Stimulated activated CD8-positive, alpha-beta memory T cell treated with anti-CD3 and anti-CD28 coated beads, Interleukin-7, amount 100 ng/mL, for 1 hour (primary cell): ENCODE measurements at regions not wholly inside any gene's neighbourhood (a gene's known extent, or its start where the extent isn't known, plus 50 kb on each side); places are given as distances from the start of the nearest gene placed in this dataset.

Experiments
- DNase-seq, 2 donors: peaks; one replicate each; pipeline ENCODE4 v3.0.0-alpha.2; 2020; ENCODE audit warnings: low read depth in 2 of 2

DNA sequence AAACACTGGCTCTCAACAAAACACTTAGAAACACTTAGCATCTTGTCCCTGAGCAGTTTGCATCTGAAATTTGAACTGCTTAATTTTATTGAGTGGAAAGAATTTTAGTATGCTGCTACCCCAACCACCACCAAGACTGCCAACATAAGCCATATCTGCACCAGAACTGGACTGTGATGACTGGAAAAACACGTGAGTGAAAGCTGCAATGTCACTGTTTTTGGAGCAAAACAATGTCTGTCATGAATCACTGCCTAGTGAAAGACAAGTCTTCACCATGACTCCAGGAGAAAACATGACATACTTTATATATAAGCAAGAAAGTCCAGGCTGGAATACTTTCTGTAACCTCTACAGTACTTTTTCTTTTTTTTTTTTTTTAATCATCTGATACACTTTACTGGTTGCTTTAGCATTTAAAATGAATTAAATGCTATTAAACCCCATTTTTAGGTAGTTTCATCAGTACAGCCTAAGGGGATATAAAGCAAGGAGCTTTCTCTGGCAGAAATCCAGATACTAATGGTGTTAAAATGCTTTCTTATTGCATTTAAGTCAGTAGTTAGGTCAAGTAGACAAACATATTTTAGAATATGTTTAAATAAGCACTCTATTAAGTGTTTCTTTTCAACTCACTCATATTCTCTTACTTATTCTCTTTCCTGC, 2129.4 kb upstream of the PIK3C3 start:
- no peak for DNase-seq

- DNase-seq, result no peak
Measured at GRCh38 chr18:39806525-39806924, 2148.5 kb upstream of the PIK3C3 start.

DNA sequence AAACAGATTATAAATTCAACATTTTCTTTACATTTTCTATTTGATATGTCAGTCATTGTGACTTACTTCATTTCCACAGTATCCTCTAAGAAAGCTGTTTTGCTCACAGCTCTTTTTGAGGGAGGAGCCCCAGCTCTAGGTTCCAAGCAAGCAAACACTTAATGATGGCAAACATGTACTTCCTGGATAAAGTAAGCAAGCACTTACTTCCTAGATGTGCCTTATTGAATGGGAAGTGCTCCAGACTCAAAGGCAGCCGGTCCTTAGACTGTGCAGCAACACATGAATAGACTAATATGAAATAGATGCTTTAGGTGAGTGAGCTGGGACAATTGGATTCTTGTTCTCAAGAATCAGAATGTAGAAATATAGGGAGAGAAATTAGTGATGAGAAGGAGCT, 2149.8 kb upstream of the PIK3C3 start:
- DNase-seq, result no peak

- no peak for DNase-seq
Measured at GRCh38 chr18:39802648-39803229, 2152.3 kb upstream of the PIK3C3 start.

DNA sequence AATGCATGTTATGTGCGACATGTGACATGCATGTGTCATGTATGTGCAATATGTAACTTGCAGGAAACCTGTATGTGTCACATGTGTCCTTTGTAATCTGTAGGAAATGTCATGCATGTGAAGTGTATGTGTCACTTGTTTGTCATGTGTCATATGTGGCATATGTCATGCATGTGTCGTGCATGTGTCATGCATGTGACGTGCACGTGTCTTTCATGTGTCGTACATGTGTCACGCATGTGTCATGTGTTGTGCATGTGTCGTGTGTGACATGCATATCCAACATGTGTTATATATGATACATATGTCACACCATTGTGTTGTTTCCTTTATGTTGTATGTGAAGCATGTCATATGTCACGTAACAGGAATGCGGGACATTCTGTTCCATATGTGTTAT, 2153.2 kb upstream of the PIK3C3 start:
- no peak for DNase-seq

- DNase-seq, result no peak
Measured at GRCh38 chr18:39801010-39801409, 2154.0 kb upstream of the PIK3C3 start.

- DNase-seq, result no peak
Measured at GRCh38 chr18:39799006-39799405, 2156.0 kb upstream of the PIK3C3 start.

- no peak for DNase-seq
Measured at GRCh38 chr18:39796393-39796792, 2158.6 kb upstream of the PIK3C3 start.

- DNase-seq, result no peak
Measured at GRCh38 chr18:39795350-39795749, 2159.7 kb upstream of the PIK3C3 start.

DNA sequence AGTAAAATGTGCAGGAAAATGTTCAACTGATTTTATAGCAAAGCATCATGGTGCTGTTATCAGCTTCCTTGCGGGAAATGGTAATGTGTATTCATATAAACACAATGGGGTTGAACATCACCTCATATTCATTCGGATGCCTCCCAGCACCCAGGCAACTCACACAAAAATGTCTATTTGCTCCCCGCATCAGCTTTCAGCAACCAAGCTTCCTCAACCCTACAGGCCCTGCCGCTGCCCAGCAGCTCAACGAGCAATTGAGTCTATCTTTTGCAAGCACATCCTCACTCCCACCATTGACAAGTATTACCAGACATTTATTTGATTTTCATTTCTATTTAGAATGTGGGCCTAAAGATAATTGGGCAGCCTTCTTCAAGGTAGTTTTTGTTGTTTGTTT, 2161.4 kb upstream of the PIK3C3 start:
- DNase-seq, result no peak

DNA sequence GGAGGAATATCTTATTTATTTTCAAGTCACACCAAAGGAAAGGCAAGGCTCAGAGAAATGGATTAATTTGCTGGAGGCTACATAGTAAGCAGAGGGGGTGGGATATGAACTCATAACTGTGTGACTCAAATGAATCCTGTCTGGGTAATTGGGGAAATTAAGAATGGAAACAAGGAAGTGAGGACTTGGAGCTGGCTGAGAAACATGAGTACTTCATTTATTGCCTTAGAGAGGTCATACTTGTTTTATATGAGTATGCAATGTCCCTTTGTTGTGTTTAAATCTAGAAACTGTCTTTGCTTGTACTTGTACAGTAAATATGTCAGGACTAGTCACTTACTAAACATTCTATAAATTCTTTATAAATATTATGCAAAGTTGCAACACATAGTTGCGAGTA, 2166.7 kb upstream of the PIK3C3 start:
- DNase-seq, result no peak

- DNase-seq, result no peak
Measured at GRCh38 chr18:39786477-39786876, 2168.6 kb upstream of the PIK3C3 start.

DNA sequence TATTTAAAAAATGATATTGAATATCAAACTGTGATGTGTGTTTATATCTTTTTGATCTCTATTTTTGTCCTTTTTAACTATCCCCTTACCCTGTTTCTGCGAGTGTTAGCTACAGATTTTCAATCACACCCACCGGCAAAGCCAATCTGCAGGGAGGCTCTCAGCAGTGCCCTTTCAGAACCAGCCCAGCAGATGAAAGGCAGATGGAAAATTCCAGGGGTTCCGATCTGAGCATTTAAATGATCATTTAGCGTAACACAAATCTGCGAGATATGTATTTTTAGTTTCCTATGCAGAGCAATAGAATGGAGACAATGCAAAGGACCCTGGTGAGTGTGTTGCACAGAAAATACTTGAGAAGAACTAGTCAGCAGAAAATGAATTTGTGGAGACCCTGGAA, 2170.5 kb upstream of the PIK3C3 start:
- DNase-seq, result no peak

- DNase-seq, result no peak
Measured at GRCh38 chr18:39781565-39781964, 2173.5 kb upstream of the PIK3C3 start.

DNA sequence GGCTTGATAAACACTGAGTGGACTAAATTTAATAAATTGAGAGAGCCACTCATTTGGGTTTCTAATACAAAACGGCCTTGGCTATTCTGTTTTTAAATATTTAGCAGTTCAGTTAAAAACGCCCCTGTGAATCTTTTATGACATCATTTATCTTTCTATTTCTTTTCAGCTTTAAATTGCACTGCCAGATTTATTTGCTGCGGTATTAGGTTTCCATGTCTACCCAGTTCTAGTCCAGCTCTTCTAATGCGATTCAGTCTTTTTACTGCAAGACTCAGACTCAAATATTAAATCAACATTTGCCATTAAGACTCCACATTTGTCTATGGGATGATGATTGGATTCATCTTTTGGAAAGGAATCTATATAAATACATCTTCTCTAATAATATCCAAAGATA, 2174.3 kb upstream of the PIK3C3 start:
- no peak for DNase-seq

GRCh38 chr18:39779926-39780325, 2175.1 kb upstream of the PIK3C3 start:
- DNase-seq, result no peak

DNA sequence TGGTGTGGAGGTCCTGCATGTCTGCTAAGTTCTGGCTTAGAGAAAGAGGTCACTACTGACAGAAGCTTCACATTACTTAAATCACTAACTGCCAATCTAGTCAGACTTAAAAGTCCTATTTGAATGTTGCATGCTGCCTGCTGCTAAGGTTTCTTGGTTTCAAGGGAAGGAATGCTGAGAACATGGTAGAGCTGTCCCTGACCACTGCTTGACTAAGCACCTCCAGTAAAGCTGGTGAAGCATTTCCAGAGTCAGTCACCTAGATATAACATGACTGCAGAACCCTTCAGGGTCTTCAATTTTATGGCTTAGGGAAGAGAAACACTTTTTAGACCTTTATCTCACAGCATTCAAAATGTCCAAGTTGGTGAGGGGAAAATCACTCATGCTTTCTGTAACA, 2178.3 kb upstream of the PIK3C3 start:
- no peak for DNase-seq

DNA sequence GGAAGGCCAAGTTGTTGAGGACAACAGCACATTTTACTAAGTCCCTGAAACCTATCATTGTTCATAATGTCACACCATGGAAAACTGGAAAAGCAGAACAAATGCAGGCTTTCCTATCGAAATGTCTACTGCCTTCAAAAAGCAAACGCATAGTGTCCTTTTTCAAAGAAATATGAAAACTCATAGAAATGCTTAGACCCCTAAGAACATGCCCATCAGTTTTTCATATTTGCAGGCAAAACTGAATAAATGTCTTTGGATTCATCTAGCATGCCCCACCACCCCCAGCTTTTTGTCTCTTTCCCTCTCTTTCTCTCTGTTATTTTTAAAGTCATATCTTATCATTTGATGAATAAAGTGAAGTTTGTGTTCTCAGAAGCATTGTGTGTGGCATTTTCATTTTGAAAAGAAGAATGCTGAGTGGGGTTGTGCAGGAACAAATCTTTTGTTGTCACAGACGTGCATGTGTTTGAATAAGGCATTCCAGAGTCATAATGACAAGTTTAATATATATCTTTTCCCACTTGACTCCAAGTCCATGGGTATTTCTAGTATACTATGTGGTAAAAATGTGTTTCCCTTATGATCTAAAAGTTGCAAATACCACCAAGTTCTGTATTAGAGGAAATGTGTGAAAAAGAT, 2180.0 kb upstream of the PIK3C3 start:
- DNase-seq, result no peak

DNA sequence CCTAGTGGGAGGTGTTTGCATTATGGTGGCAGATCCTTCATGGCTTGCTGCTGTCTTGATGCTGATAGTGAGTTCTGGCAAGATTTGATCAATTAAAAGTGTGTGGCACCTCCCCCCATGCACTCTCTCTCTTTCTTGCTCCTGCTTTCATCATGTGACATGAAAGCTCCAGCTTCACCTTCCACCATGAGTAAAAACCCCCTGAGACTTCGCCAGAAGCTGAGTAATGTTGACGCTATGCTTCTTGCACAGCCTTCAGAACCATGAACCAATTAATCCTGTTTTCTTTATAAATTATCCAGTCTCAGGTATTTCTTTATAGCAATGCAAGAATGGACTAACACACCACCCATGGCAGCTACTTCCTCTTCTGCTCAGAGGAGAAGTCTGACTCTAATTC, 2181.4 kb upstream of the PIK3C3 start:
- no peak for DNase-seq

DNA sequence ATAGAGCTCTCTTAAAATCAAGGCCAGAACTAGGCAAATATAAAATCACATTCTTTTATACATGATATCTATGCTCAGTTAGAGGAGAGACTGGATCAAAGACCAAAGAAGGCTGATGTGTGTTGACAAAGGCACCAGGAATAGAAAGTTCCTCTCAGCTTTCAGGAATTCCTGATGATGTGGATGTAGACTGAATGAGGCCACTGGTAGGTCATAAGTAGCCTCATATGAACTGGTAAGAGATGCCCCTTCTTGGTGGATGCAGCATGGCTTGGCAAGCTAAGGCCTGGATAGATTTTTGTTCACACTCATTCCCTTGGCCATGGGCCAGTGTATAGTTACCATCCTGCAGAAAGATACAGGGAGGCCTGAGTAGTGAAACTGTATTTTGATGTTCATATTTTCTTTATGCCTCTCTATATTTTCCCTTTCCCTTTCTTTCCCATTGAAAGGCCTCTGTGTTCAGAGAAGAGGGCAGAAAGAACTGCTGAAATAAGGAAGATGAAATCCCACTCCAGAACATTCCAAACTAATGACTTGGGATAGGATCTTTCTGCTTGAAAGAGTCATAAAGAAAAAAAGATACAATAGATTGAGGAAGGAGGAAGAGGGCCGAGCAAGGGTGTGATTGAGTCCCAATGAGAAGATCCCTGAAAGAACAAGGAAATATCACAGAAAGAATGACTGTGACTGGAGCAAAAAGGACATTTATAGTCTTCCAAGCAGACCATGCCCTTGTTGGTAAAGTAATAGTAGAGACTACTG, 2182.7 kb upstream of the PIK3C3 start:
- no peak for DNase-seq

- no peak for DNase-seq
Measured at GRCh38 chr18:39770399-39770798, 2184.6 kb upstream of the PIK3C3 start.

DNA sequence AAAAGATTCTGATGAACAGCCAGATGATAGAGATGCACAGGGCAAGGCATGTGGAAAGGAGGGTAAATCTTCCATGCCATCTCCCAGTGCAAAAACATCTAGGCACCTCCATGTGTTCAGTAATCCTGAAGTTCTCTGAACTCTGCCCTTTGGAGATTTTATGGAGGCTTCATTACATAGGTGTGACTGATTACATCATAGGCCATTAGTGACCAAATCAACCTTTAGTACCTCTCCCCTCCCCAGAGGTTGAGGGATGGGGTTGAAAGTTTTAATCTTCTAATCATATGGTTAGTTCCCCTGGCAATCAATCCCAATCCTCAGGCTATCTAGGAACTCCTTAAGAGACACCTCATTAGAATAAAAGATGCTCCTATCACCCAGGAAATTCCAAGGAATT, 2190.2 kb upstream of the PIK3C3 start:
- no peak for DNase-seq

DNA sequence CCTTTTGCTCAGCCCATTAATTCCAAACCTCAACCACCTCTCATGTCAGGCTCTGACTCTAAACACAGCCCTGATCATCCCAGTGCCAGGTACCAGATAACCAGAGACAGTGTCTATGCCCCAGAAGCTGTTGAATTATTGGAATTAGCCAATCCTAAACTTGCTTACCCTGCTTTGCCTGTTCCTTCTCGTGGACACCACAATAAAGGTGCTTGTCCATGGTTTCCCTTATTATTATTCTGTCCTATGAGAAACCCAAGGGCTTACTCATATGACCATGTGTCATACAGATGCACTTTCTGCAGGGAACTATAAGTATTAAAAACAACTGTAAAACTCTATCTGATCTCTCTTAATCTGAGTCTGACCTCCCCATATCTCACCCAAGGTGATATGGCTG, 2193.8 kb upstream of the PIK3C3 start:
- DNase-seq, result no peak
